ENCODE measurements at regions not wholly inside any gene's neighbourhood (a gene's known extent, or its start where the extent isn't known, plus 50 kb on each side); places are given as distances from the start of the nearest gene placed in this dataset.

- H3K27me3 ChIP-seq (ENCODE audit: control insufficient read depth, insufficient read depth, low read length), result no peaks in the 10 kb centered on the region
- H3K9me1 ChIP-seq (ENCODE audit: insufficient read depth, low read length), result no peaks in the 10 kb centered on the region
- no peaks in the 10 kb centered on the region for H3K36me3 ChIP-seq (ENCODE audit: control insufficient read depth, insufficient read depth, low read length)
- no peak overlapping the region for H3K23ac ChIP-seq (ENCODE audit: low read depth, low read length)
- no peak overlapping the region for H2AFZ ChIP-seq (replicated peaks; ENCODE audit: low read length, poor library complexity)
- 0% methylated on average over 1 of the region's 10 CpGs; no CpG with 5 or more reads in 1 of the 2 experiments for WGBS, 2 experiments (ENCODE audit: extremely low coverage in 2 of 2, insufficient read length in 1 of 2)
- H3K56ac ChIP-seq (ENCODE audit: extremely low read depth, insufficient read depth, low read length), result no peak overlapping the region
- H3K14ac ChIP-seq (replicated peaks; ENCODE audit: low read depth, low read length), result no peak overlapping the region
- H3K27ac ChIP-seq (ENCODE audit: insufficient read depth, low read length), result no peak overlapping the region
- H3K18ac ChIP-seq (ENCODE audit: low read depth, low read length), result no peak overlapping the region
- in situ Hi-C loops (cut with MboI; ENCODE audit: low sequenced_read_pairs) (no loop called here), intact Hi-C loops (cut with micrococcal nuclease) (no loop called here), dilution Hi-C loops (cut with HindIII; ENCODE audit: low sequenced_read_pairs, unreplicated experiment) (no loop called here)
- CTCF ChIA-PET, result no interaction called here
- H4K8ac ChIP-seq (ENCODE audit: low read depth in 2 of 2, low read length in 2 of 2), result no peak overlapping the region
- no peak overlapping the region for H2AK9ac ChIP-seq (replicated peaks; ENCODE audit: low read depth, low read length, poor library complexity)
- H3K4me3 ChIP-seq (ENCODE audit: insufficient read depth, low read depth, low read length), result no peak overlapping the region
- TF ChIP-seq CHD1 (IDR thresholded peaks at IDR 0.05; ENCODE audit: low read depth, low read length) (no peak), USF2 (IDR thresholded peaks at IDR 0.05; ENCODE audit: low read depth, low read length) (no peak), POLR2A (IDR thresholded peaks at IDR 0.05; ENCODE audit: low read depth, low read length) (no peak), SMC3 (IDR thresholded peaks at IDR 0.05; ENCODE audit: low read depth, low read length) (no peak), RFX5 (IDR thresholded peaks at IDR 0.05; ENCODE audit: low read depth, low read length) (no peak), NFE2L2 (IDR thresholded peaks at IDR 0.05; ENCODE audit: low read depth, low read length) (no peak), BHLHE40 (IDR thresholded peaks at IDR 0.05; ENCODE audit: low read depth, low read length) (no peak), RAD21 (IDR thresholded peaks at IDR 0.05; ENCODE audit: low read length) (no peak), CEBPB (IDR thresholded peaks at IDR 0.05; ENCODE audit: low read depth, low read length) (no peak), MAFK (IDR thresholded peaks at IDR 0.05; ENCODE audit: low read depth, low read length) (no peak), RCOR1 (IDR thresholded peaks at IDR 0.05; ENCODE audit: insufficient replicate concordance, low read length) (no peak), ELK1 (IDR thresholded peaks at IDR 0.05; ENCODE audit: borderline replicate concordance, low read depth, low read length) (no peak), FOS (IDR thresholded peaks at IDR 0.05; ENCODE audit: low read depth, low read length) (no peak), MXI1 (IDR thresholded peaks at IDR 0.05; ENCODE audit: borderline replicate concordance, low read depth, low read length) (no peak), CTCF (conservative IDR thresholded peaks at IDR 0.05; ENCODE audit: low read depth, low read length) (no peak), MAZ (IDR thresholded peaks at IDR 0.05; ENCODE audit: borderline replicate concordance, low read depth, low read length) (no peak)
- H2AK5ac ChIP-seq (ENCODE audit: low read depth, low read length), result no peak overlapping the region
- H3K79me1 ChIP-seq (ENCODE audit: low read depth in 1 of 2, low read length in 2 of 2), result no peaks in the 10 kb centered on the region
- no peak overlapping the region for H2BK5ac ChIP-seq (ENCODE audit: low read depth, low read length, poor library complexity, severe bottlenecking)
- no peak overlapping the region for H2BK120ac ChIP-seq (ENCODE audit: low read depth, low read length)
- H2BK15ac ChIP-seq (ENCODE audit: low read depth, low read length), result no peak overlapping the region
- H3K9ac ChIP-seq (ENCODE audit: low read depth, low read length), result no peak overlapping the region
- DNase-seq, result peak; percentile 1
- H3K9me3 ChIP-seq (ENCODE audit: control insufficient read depth, insufficient read depth, low read length), result no peaks in the 10 kb centered on the region
- H3K4me2 ChIP-seq (ENCODE audit: low read depth, low read length), result no peak overlapping the region
- no peak overlapping the region for H4K91ac ChIP-seq (ENCODE audit: insufficient read depth, low read depth, low read length)
- H4K5ac ChIP-seq (ENCODE audit: low read depth, low read length), result no peak overlapping the region
- H3K4me1 ChIP-seq (ENCODE audit: control insufficient read depth, insufficient read depth, low read length), result no peaks in the 10 kb centered on the region
- BruUV-seq (replicated peaks), result no TSS peak
- no peaks in the 10 kb centered on the region for H4K20me1 ChIP-seq (ENCODE audit: insufficient read depth, low read length)
- no peak overlapping the region for H2BK20ac ChIP-seq (ENCODE audit: low read depth, low read length)
- POLR2A ChIA-PET (ENCODE audit: unreplicated experiment), result no interaction called here
- no peak; the same call in 1 of the 2 replicates for ATAC-seq (ENCODE audit: low read depth)
- no peak overlapping the region for H3K4ac ChIP-seq (ENCODE audit: low read depth, low read length)
Measured at GRCh38 chr12:13390381-13390861, 193.9 kb downstream of the EMP1 start.

Measured in IMR-90 (cell line).